H9 (cell line): ENCODE measurements at regions not wholly inside any gene's neighbourhood (a gene's known extent, or its start where the extent isn't known, plus 50 kb on each side); places are given as distances from the start of the nearest gene placed in this dataset.

Source experiments
- DNase-seq: peaks from one replicate; pipeline ENCODE4 v3.0.0-alpha.2; 2017
- H2AFZ ChIP-seq: one replicate; pipeline ENCODE4 v1.6.1; 2013; ENCODE audit warnings: mild to moderate bottlenecking, low read length, control low read depth, moderate library complexity
- H2AK5ac ChIP-seq: 2 replicates; pipeline ENCODE4 v1.6.1; 2013; ENCODE audit warnings: low read length, control low read depth, mixed read lengths; ENCODE audit not compliant: insufficient read length
- H2BK120ac ChIP-seq: one replicate; pipeline ENCODE4 v1.6.1; 2013; ENCODE audit warnings: low read depth, mild to moderate bottlenecking, low read length, control low read depth, inconsistent platforms; ENCODE audit not compliant: poor library complexity, severe bottlenecking
- H2BK12ac ChIP-seq: 2 replicates; pipeline ENCODE4 v1.6.1; 2013; ENCODE audit warnings: low read length, control low read depth, mixed read lengths, low read depth; ENCODE audit not compliant: insufficient read length
- H2BK15ac ChIP-seq: 2 replicates; pipeline ENCODE4 v1.6.1; 2013; ENCODE audit warnings: low read depth, low read length, control low read depth
- H2BK20ac ChIP-seq: one replicate; pipeline ENCODE4 v1.6.1; 2013; ENCODE audit warnings: low read depth, mild to moderate bottlenecking, low read length, control low read depth, inconsistent platforms; ENCODE audit not compliant: poor library complexity, severe bottlenecking
- H2BK5ac ChIP-seq: 2 replicates; pipeline ENCODE4 v1.6.1; 2013; ENCODE audit warnings: low read length, control low read depth, mixed read lengths; ENCODE audit not compliant: insufficient read length
- H3K14ac ChIP-seq: 2 replicates; pipeline ENCODE4 v1.6.1; 2013; ENCODE audit warnings: low read length, control low read depth; ENCODE audit not compliant: insufficient read depth
- H3K18ac ChIP-seq: 2 replicates; pipeline ENCODE4 v1.6.1; 2013; ENCODE audit warnings: low read depth, mild to moderate bottlenecking, mixed read lengths, low read length, control low read depth; ENCODE audit not compliant: insufficient read length
- H3K23ac ChIP-seq: 2 replicates; pipeline ENCODE4 v1.6.1; 2013; ENCODE audit warnings: low read length, control low read depth, mixed read lengths, low read depth; ENCODE audit not compliant: insufficient read length
- H3K23me2 ChIP-seq: 2 replicates; pipeline ENCODE4 v1.6.1; 2013; ENCODE audit warnings: low read depth, mild to moderate bottlenecking, mixed read lengths, low read length, control low read depth; ENCODE audit not compliant: insufficient read length, poor library complexity, severe bottlenecking
- H3K27ac ChIP-seq: 2 replicates; pipeline ENCODE4 v1.5.1; 2013; ENCODE audit warnings: low read length, control low read depth, mixed read lengths, low read depth; ENCODE audit not compliant: insufficient read length
- H3K27me3 ChIP-seq: 2 replicates; pipeline ENCODE4 v1.6.1; 2013; ENCODE audit warnings: low read length, control low read depth, inconsistent platforms; ENCODE audit not compliant: insufficient read depth
- H3K4ac ChIP-seq: 2 replicates; pipeline ENCODE4 v1.6.1; 2013; ENCODE audit warnings: low read depth, mild to moderate bottlenecking, control low read depth, inconsistent platforms, low read length, moderate library complexity
- H3K4me1 ChIP-seq: 2 replicates; pipeline ENCODE4 v1.6.1; 2013; ENCODE audit warnings: low read length, control low read depth, inconsistent platforms; ENCODE audit not compliant: insufficient read depth
- H3K4me2 ChIP-seq: 2 replicates; pipeline ENCODE4 v1.6.1; 2013; ENCODE audit warnings: low read length, control low read depth, mixed read lengths; ENCODE audit not compliant: insufficient read length, insufficient read depth
- H3K56ac ChIP-seq: 2 replicates; pipeline ENCODE4 v1.6.1; 2013; ENCODE audit warnings: low read depth, mild to moderate bottlenecking, mixed read lengths, low read length, control low read depth; ENCODE audit not compliant: insufficient read length
- H3K79me1 ChIP-seq: 2 replicates; pipeline ENCODE4 v1.6.1; 2013; ENCODE audit warnings: low read depth, mild to moderate bottlenecking, moderate library complexity, low read length, control low read depth, inconsistent platforms; ENCODE audit not compliant: insufficient read depth, poor library complexity, severe bottlenecking
- H3K79me2 ChIP-seq: 2 replicates; pipeline ENCODE4 v1.6.1; 2013; ENCODE audit warnings: low read length, control low read depth, inconsistent platforms; ENCODE audit not compliant: insufficient read depth
- H3K9ac ChIP-seq: 2 replicates; pipeline ENCODE4 v1.6.1; 2013; ENCODE audit warnings: low read length, control low read depth, mixed read lengths; ENCODE audit not compliant: insufficient read length; ENCODE audit errors: extremely low read depth
- H3K9me3 ChIP-seq: one replicate; pipeline ENCODE4 v1.6.1; 2013; ENCODE audit warnings: low read depth, low read length, inconsistent platforms; ENCODE audit not compliant: control insufficient read depth
- H3T11ph ChIP-seq: one replicate; pipeline ENCODE4 v1.6.1; 2013; ENCODE audit warnings: mild to moderate bottlenecking, low read length, control low read depth, inconsistent platforms
- H4K20me1 ChIP-seq: one replicate; pipeline ENCODE4 v1.6.1; 2013; ENCODE audit not compliant: control insufficient read depth, insufficient read length, insufficient read depth
- H4K5ac ChIP-seq: 2 replicates; pipeline ENCODE4 v1.6.1; 2013; ENCODE audit warnings: low read depth, mild to moderate bottlenecking, mixed read lengths, low read length, control low read depth; ENCODE audit not compliant: insufficient read length
- H4K8ac ChIP-seq: replicated peaks from 2 replicates; pipeline ENCODE4 v1.6.1; 2013; ENCODE audit warnings: low read length, control low read depth, mixed read lengths, low read depth; ENCODE audit not compliant: insufficient read length
- H4K91ac ChIP-seq: 2 replicates; pipeline ENCODE4 v1.6.1; 2013; ENCODE audit warnings: low read depth, mild to moderate bottlenecking, moderate library complexity, mixed read lengths, low read length, control low read depth; ENCODE audit not compliant: insufficient read length
- H3K27ac Mint-ChIP-seq, 3 experiments: 2 replicates in 2 of 3; 3 replicates in 1 of 3; pipeline ENCODE4 v1.8.0; 2020 to 2021; ENCODE audit warnings: mixed read lengths in 3 of 3, mild to moderate bottlenecking in 1 of 3, moderate library complexity in 1 of 3
- H3K27me3 Mint-ChIP-seq: 2 replicates; pipeline ENCODE4 v1.8.0; 2021; ENCODE audit warnings: low read depth, mild to moderate bottlenecking, moderate library complexity, mixed read lengths
- H3K36me3 Mint-ChIP-seq, 3 experiments: 2 replicates in 2 of 3; 3 replicates in 1 of 3; pipeline ENCODE4 v1.8.0; 2020 to 2021; ENCODE audit warnings: low read depth in 3 of 3, mixed read lengths in 3 of 3; ENCODE audit not compliant: insufficient read depth in 1 of 3
- H3K4me1 Mint-ChIP-seq, 2 experiments: 2 replicates each; pipeline ENCODE4 v1.8.0; 2020; ENCODE audit warnings: mixed read lengths in 2 of 2
- H3K4me3 Mint-ChIP-seq, 2 experiments: 2 replicates in 1 of 2; 3 replicates in 1 of 2; pipeline ENCODE4 v1.8.0; 2020 to 2021; ENCODE audit warnings: mild to moderate bottlenecking in 2 of 2, mixed read lengths in 2 of 2, moderate library complexity in 1 of 2
- H3K9me3 Mint-ChIP-seq, 2 experiments: 2 replicates in 1 of 2; 3 replicates in 1 of 2; pipeline ENCODE4 v1.8.0; 2020; ENCODE audit warnings: mild to moderate bottlenecking in 2 of 2, mixed read lengths in 2 of 2, moderate library complexity in 1 of 2
- WGBS: extraction: QIAGEN DNeasy Blood & Tissue Kit; methylation state at CpG from one replicate; pipeline ENCODE4 v1.1.7; 2013; ENCODE audit warnings: missing lambda C conversion rate, low lambda C conversion rate, mixed read lengths; ENCODE audit not compliant: insufficient read length; ENCODE audit errors: extremely low coverage; 5-methylcytosine and 5-hydroxymethylcytosine counted together
- TF ChIP-seq, protein P1 (sequence below): fragments of 200-600 bp; sonication (generic); conservative IDR thresholded peaks from 3 replicates; pipeline ENCODE4 v1.8.0; 2021; ENCODE audit warnings: antibody characterized with exemption, mild to moderate bottlenecking

- Histone ChIP-seq H2BK12ac (no peak overlapping the region), H3K4me1 (no peaks in the 10 kb centered on the region), H4K5ac (no peak overlapping the region), H4K20me1 (no peaks in the 10 kb centered on the region), H2AFZ (no peak overlapping the region), H3K4me2 (no peak overlapping the region), H2BK5ac (no peak overlapping the region), H3K23me2 (no peaks in the 10 kb centered on the region), H4K91ac (no peak overlapping the region), H3K18ac (no peak overlapping the region), H3K79me1 (no peaks in the 10 kb centered on the region), H2AK5ac (no peak overlapping the region), H3K27me3 (no peaks in the 10 kb centered on the region), H3K79me2 (no peaks in the 10 kb centered on the region), H2BK15ac (no peak overlapping the region), H3K9ac (no peak overlapping the region), H2BK120ac (no peak overlapping the region), H3K23ac (no peak overlapping the region), H3K9me3 (no peaks in the 10 kb centered on the region), H2BK20ac (no peak overlapping the region), H4K8ac (no peak overlapping the region), H3K56ac (no peak overlapping the region), H3T11ph (no peak overlapping the region), H3K27ac (no peak overlapping the region), H3K14ac (no peak overlapping the region), H3K4ac (no peak overlapping the region)
- Mint-ChIP-seq H3K9me3 (peaks cover 4 to 8% of the 10 kb centered on the region in 2 experiments), H3K36me3 (peaks cover 1 to 5% (median 2%) of the 10 kb centered on the region in 3 experiments; a peak in 3 of 7 replicates), H3K27ac (no peak overlapping the region), H3K4me3 (no peak overlapping the region), H3K27me3 (peaks cover 3% of the 10 kb centered on the region), H3K4me1 (no peaks in the 10 kb centered on the region)
- WGBS, result no CpG with 5 or more reads among the region's 3 CpGs
- TF ChIP-seq, protein P1, sequence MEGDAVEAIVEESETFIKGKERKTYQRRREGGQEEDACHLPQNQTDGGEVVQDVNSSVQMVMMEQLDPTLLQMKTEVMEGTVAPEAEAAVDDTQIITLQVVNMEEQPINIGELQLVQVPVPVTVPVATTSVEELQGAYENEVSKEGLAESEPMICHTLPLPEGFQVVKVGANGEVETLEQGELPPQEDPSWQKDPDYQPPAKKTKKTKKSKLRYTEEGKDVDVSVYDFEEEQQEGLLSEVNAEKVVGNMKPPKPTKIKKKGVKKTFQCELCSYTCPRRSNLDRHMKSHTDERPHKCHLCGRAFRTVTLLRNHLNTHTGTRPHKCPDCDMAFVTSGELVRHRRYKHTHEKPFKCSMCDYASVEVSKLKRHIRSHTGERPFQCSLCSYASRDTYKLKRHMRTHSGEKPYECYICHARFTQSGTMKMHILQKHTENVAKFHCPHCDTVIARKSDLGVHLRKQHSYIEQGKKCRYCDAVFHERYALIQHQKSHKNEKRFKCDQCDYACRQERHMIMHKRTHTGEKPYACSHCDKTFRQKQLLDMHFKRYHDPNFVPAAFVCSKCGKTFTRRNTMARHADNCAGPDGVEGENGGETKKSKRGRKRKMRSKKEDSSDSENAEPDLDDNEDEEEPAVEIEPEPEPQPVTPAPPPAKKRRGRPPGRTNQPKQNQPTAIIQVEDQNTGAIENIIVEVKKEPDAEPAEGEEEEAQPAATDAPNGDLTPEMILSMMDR, result peak; percentile 59
- DNase-seq, result no peak
Measured at GRCh38 chr2:65974067-65974723, 460.7 kb upstream of the MEIS1 start.
